ENCODE measurements at regions not wholly inside any gene's neighbourhood (a gene's known extent, or its start where the extent isn't known, plus 50 kb on each side); places are given as distances from the start of the nearest gene placed in this dataset.

- intact Hi-C loops (cut with micrococcal nuclease), result no loop called here
- Mint-ChIP-seq H3K27ac (ENCODE audit: low read depth, unreplicated experiment) (no peak overlapping the region), H3K9me3 (ENCODE audit: unreplicated experiment) (no peaks in the 10 kb centered on the region), H3K4me3 (ENCODE audit: unreplicated experiment) (no peak overlapping the region), H3K27me3 (ENCODE audit: insufficient read depth, unreplicated experiment) (no peaks in the 10 kb centered on the region), H3K36me3 (ENCODE audit: insufficient read depth, unreplicated experiment) (peaks cover 6% of the 10 kb centered on the region), H3K4me1 (ENCODE audit: insufficient read depth, unreplicated experiment) (peaks cover 17% of the 10 kb centered on the region)
- DNase-seq (ENCODE audit: unreplicated experiment), result no peak
- BruUV-seq (replicated peaks), result no TSS peak
- CTCF ChIA-PET, result interaction anchor here (0.7 kb wide), 1 partner anchor 250 kb away, joined by 3 read pairs; no protein-coding TSS in a partner anchor
- POLR2A ChIA-PET, result interaction anchor here (1.1 kb wide), 1 partner anchor 9 kb away, joined by 3 read pairs; no protein-coding TSS in a partner anchor
- TF ChIP-seq CTCF (IDR thresholded peaks at IDR 0.05; ENCODE audit: unreplicated experiment), result no peak
Measured at GRCh38 chr10:78956391-78956790, 112.4 kb upstream of the ZMIZ1 start.

- no peak for TF ChIP-seq CTCF (IDR thresholded peaks at IDR 0.05; ENCODE audit: unreplicated experiment)
- Mint-ChIP-seq H3K27me3 (ENCODE audit: insufficient read depth, unreplicated experiment) (no peaks in the 10 kb centered on the region), H3K27ac (ENCODE audit: low read depth, unreplicated experiment) (no peak overlapping the region), H3K4me1 (ENCODE audit: insufficient read depth, unreplicated experiment) (peaks cover 6% of the 10 kb centered on the region), H3K36me3 (ENCODE audit: insufficient read depth, unreplicated experiment) (peaks cover 6% of the 10 kb centered on the region), H3K4me3 (ENCODE audit: unreplicated experiment) (no peak overlapping the region), H3K9me3 (ENCODE audit: unreplicated experiment) (no peaks in the 10 kb centered on the region)
- BruUV-seq (replicated peaks), result no TSS peak
- intact Hi-C loops (cut with micrococcal nuclease), result no loop called here
- ChIA-PET CTCF (interaction anchor here (0.7 kb wide), 1 partner anchor 15 kb away, joined by 6 read pairs; no protein-coding TSS in a partner anchor), POLR2A (interaction anchor here (0.8 kb wide), 1 partner anchor 10 kb away, joined by 3 read pairs; no protein-coding TSS in a partner anchor)
- DNase-seq (ENCODE audit: unreplicated experiment), result no peak
Measured at GRCh38 chr10:78957471-78958039, 111.2 kb upstream of the ZMIZ1 start.

GRCh38 chr10:78959217-78959923 lies 109.4 kb upstream of the ZMIZ1 start:
- H3K4me3 Mint-ChIP-seq (ENCODE audit: unreplicated experiment), result no peak overlapping the region
- BruUV-seq (replicated peaks), result no TSS peak
- H3K27me3 Mint-ChIP-seq (ENCODE audit: insufficient read depth, unreplicated experiment), result no peaks in the 10 kb centered on the region
- POLR2A ChIA-PET, result interaction anchor here (1.0 to 1.5 kb wide), 2 partner anchors 10 to 15 kb away, joined by 3 read pairs; no protein-coding TSS in a partner anchor
- no peak overlapping the region for H3K27ac Mint-ChIP-seq (ENCODE audit: low read depth, unreplicated experiment)
- intact Hi-C loops (cut with micrococcal nuclease), result no loop called here
- H3K4me1 Mint-ChIP-seq (ENCODE audit: insufficient read depth, unreplicated experiment), result peaks cover 7% of the 10 kb centered on the region
- TF ChIP-seq CTCF (IDR thresholded peaks at IDR 0.05; ENCODE audit: unreplicated experiment), result no peak
- H3K9me3 Mint-ChIP-seq (ENCODE audit: unreplicated experiment), result no peaks in the 10 kb centered on the region
- CTCF ChIA-PET, result interaction anchor here (0.6 to 1.1 kb wide), 3 partner anchors 9 to 1027 kb away, joined by 3 to 5 read pairs (median 4); no protein-coding TSS in a partner anchor
- no peak for DNase-seq (ENCODE audit: unreplicated experiment)
- H3K36me3 Mint-ChIP-seq (ENCODE audit: insufficient read depth, unreplicated experiment), result peaks cover 6% of the 10 kb centered on the region

- Mint-ChIP-seq H3K27me3 (ENCODE audit: insufficient read depth, unreplicated experiment) (no peaks in the 10 kb centered on the region), H3K4me1 (ENCODE audit: insufficient read depth, unreplicated experiment) (peaks cover 13% of the 10 kb centered on the region), H3K4me3 (ENCODE audit: unreplicated experiment) (no peak overlapping the region), H3K27ac (ENCODE audit: low read depth, unreplicated experiment) (no peak overlapping the region), H3K36me3 (ENCODE audit: insufficient read depth, unreplicated experiment) (peaks cover 6% of the 10 kb centered on the region), H3K9me3 (ENCODE audit: unreplicated experiment) (no peaks in the 10 kb centered on the region)
- no peak for TF ChIP-seq CTCF (IDR thresholded peaks at IDR 0.05; ENCODE audit: unreplicated experiment)
- BruUV-seq (replicated peaks), result no TSS peak
- intact Hi-C loops (cut with micrococcal nuclease), result no loop called here
- ChIA-PET POLR2A (interaction anchor here (1.0 to 1.5 kb wide), 2 partner anchors 10 to 15 kb away, joined by 3 read pairs; no protein-coding TSS in a partner anchor), CTCF (no interaction called here)
- DNase-seq (ENCODE audit: unreplicated experiment), result no peak
Measured at GRCh38 chr10:78959924-78960285, 108.9 kb upstream of the ZMIZ1 start.

Data from MCF 10A (cell line).